HG03432 (cell line): ENCODE measurements at regions not wholly inside any gene's neighbourhood (a gene's known extent, or its start where the extent isn't known, plus 50 kb on each side); places are given as distances from the start of the nearest gene placed in this dataset.

Experiments
- ATAC-seq: cut with Tn5 transposase; IDR thresholded peaks from one replicate; pipeline ENCODE4 v1.9.1; 2021; ENCODE audit warnings: mild to moderate bottlenecking, moderate library complexity; ENCODE audit not compliant: unreplicated experiment

DNA sequence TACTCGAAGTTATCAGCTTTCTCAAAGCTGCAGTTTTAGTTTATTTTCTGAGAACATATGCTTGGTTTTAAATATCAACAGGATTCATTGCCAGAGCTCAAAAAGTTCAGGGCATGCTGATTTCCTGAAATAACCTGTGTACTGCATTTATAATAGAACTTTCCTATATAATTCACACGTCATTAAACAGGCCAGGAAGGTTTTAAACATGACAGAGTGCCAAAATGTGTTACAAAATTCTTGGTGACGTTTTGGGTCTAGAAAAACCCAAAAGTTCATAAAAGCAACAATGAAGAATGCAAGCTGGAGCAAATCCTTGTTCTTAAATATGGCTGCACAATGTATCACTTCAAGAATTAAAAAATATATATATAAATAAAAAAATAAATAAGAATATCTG lies 1139.1 kb downstream of the CDH11 start:
- ATAC-seq = no peak

DNA sequence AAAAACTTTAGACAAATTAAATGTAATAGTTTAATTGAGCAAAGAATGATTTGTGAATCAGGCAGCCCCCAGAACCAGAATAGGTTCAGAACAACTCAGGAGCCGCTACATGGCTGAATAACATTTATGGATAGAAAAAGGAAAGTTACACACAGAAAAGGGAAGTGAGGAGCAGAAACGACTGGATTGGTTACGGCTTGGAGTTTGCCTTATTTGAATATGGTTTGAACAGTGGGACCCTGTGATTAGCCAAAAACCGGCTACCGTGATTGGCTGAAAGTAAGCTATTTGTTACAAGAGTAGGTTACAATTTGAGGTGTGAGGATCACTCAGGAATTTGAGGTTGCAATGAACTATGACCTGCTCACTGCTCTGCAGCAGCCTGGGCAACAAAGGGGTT lies 1139.8 kb downstream of the CDH11 start:
- ATAC-seq = no peak

- ATAC-seq = no peak
Measured at GRCh38 chr16:63981639-63982038, 1140.2 kb downstream of the CDH11 start.

DNA sequence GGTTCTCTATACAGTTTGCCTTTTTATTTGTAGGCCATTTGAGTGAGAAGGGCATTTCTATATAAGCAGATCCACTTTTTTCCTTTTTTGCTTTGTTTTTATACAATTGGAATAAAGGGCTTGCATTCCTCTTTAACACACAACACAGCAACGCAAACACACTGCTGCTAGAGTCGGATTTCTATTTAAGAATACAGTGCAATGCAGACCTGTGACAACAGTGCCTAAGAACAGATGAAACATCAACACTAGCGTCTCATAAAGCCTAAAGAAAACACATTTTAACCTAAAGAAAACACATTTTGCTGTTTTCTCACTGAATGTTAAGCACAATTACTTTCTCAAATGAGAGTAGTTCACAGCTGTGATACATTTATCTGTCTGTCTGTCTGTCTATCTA lies 1141.1 kb downstream of the CDH11 start:
- no peak for ATAC-seq

GRCh38 chr16:63978240-63978639 lies 1143.6 kb downstream of the CDH11 start:
- no peak for ATAC-seq

DNA sequence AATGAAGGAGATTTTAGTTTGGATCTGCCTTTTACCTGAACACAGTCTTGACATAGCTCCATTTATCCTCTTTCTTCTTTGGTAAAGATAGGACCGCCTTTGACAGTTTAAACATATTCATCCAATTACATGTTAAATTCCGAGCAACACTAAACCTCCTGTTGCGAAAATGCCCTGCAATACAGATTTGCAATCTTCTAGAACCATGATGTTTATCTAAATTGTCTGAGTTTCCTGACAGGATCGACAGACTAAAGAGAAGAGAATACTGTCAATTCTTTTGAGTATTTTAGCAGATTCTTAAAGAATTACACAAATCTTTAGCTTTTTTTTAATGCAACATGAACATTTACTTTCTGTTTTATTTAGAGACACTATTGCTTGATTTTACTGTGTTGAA lies 1145.5 kb downstream of the CDH11 start:
- no peak for ATAC-seq

DNA sequence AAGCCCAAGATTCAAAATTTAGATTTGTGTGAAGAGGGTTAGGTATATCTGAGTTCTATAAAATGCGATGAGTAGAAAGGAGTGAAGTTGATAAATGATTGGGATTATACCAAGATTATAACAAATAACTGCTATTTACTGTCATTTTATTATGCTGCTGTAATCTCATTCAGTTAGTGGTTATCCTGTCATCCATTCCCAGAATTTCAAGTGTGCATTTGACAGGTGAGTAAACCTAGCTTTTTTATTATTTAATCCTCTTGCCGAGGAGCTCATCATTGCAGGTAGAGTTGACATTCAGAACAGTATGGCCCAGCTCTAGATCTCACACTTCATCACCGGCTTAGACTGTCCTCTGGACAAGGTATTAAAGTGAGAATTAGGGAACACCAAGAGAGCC lies 1146.2 kb downstream of the CDH11 start:
- ATAC-seq = no peak

DNA sequence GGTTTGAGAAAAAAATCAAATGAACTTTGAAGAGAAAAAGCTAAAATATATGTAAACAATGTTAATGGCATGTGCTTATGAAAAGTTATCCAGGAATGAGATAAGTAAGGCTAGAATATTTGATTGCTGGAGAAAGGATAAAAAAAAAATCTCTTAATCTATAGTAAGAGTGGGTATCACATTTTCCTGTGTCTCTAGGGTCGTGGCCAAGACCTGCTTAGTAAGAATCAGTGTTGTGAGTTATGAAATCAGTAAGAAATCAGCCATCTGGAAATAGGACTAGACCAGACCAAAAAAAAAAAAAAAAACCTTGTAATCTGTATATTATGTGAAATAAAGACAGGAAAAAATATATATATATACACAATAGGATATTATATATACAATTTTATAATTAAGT lies 1153.9 kb downstream of the CDH11 start:
- no peak for ATAC-seq

- no peak for ATAC-seq
Measured at GRCh38 chr16:63960321-63960720, 1161.5 kb downstream of the CDH11 start.

- no peak for ATAC-seq
Measured at GRCh38 chr16:63947022-63947421, 1174.8 kb downstream of the CDH11 start.

GRCh38 chr16:63945806-63946205 lies 1176.1 kb downstream of the CDH11 start:
- ATAC-seq = no peak

DNA sequence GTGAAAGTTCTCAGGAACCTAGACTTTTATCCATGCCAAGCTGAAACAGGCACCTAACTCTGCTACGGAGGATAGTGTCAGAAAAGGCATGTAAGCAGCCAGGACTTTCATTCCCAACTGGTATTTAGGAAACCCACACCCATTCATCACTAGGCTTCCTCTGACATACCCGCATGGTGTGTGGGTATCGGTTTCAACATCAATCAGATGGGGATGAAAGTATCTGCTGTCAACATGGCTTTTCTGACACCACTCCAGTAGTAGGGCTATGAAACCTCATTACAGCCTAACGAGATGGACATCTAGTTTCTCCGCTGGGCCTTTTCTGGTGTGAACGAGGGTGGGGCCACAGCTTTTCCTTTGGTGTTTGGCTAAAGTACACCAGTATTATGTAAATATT lies 1178.3 kb downstream of the CDH11 start:
- ATAC-seq = no peak

DNA sequence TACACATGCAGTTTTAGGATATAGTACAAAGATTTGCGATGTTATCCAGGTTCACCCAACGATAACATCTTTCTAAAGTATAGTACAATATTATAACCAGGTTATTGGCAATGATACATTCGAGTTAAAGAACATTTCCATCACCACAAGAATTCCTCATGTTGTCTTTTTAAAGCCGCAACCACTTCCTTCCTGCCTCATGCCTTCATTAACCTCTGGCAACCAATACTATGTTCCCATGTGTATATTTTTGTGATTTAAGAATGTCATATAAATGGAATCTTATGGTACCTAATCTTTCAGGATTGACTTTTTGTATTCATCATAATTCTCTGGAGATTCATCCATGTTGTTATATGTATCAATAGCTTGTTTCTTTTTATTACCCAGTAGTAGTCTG lies 1183.2 kb downstream of the CDH11 start:
- ATAC-seq = no peak

DNA sequence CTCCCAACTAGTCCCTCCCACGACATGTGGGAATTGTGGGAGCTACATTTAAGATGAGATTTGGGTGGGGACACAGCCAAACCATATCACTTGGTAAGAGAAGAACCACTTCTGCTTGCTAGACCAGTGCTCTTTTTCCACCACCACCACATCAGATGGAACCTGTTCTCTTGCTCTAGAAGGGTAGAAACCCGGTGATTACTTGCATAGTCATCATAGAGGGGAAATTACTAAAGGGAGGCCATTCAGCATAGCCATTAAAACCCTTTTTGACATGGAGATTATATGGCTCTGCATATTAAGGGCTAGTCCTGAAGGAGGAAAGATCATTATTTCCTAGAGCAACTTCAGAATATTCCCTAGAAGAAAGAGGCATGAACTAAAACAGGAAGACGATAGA lies 1188.0 kb downstream of the CDH11 start:
- no peak for ATAC-seq

- no peak for ATAC-seq
Measured at GRCh38 chr16:63928421-63928820, 1193.4 kb downstream of the CDH11 start.

DNA sequence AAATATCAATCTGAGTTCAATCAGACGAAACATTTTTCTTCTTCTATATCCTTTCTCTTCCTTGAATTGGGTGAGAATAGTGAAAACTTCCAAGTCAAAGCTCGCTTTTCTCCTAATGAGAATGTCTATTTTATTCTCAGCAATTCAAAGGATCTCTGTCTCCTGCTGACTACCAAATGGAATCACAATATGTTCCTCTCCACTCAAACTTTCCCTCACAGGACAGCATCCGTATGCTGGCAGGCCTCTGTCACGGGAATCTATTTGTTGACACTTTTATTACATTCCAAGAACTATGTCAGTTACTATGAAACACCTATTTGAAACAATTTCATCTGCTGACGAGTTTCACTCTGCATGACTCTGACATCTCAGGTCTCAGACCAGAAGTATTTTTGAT lies 1196.6 kb downstream of the CDH11 start:
- no peak for ATAC-seq

DNA sequence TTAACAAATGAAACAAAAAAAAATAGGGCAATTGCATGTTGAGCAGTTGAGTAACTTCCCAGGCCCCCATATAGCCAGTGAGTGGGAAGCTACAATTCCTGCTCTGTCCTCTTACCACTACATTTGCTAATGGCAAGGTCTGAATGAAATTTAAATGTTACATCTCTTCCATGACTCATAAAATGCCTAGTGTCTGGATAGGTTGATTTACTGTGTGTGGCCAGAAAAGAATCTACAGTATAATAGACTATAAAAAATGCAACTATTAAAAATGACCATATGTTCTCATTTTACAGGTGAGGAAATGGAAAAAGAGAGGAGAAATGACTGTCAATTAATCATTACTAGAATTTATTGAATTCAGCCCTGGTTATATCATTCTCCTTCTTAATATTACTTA lies 1199.3 kb downstream of the CDH11 start:
- ATAC-seq = no peak

- no peak for ATAC-seq
Measured at GRCh38 chr16:63921737-63922295, 1200.0 kb downstream of the CDH11 start.

- no peak for ATAC-seq
Measured at GRCh38 chr16:63913290-63913689, 1208.6 kb downstream of the CDH11 start.

GRCh38 chr16:63907251-63907650 lies 1214.6 kb downstream of the CDH11 start:
- no peak for ATAC-seq

DNA sequence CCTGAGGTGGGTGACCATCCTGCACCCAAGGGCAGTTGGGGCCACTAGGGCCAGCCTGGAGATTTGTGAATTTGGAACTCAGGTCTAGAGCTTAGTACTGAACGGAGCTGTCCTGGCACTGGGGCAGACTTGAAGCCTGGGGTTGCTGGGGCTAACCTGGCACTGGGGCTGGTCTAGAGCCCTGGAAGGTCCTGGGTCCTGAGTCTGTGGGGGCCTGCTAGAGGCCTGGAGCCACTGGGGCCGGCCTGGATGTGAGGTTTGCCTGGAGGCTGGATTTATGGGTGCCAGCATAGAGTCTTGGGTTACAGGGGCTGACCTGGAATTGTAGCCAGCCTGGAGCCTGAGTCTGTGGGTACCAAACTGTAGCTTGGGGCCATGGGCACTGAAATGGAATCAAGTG lies 1216.9 kb downstream of the CDH11 start:
- no peak for ATAC-seq

DNA sequence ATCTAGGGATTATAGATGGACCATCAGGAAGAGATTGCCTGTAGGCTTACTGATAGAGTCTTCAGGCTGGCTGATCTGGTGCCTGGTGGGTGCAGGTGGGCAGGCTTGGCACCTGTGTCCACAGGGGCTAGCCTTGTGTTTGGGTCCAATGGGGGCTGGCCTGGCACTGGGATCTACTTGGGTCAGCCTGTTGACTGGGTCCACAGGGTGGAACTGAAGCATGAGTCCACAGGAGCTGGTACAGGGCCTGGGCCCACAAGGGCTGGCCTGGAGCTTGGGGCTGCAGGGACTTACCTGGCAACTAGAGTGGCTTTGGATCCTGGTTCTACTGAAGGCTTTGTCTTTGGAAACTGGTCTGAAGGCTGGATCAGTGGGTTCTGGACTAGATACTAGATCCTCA lies 1217.7 kb downstream of the CDH11 start:
- no peak for ATAC-seq

GRCh38 chr16:63896383-63897109 lies 1225.3 kb downstream of the CDH11 start:
- ATAC-seq = no peak
